NCI-H524 treated with DMSO at 0.1 percent for 48 hours (cell line): ENCODE measurements at regions not wholly inside any gene's neighbourhood (a gene's known extent, or its start where the extent isn't known, plus 50 kb on each side); places are given as distances from the start of the nearest gene placed in this dataset.
"Not testable (repeated sequence)": the region's sequence is repeated elsewhere in the genome, so short reads cannot be mapped to it uniquely, and the experiment has no call there.

Experiments
- DNase-seq: peaks from one replicate; lab custom pipeline; 2025; lab: John Stamatoyannopoulos, UW

- no peak for DNase-seq
These were observed 573.8 kb upstream of the FAT3 start for GRCh38 chr11:91650802-91651201.

- DNase-seq, result no peak
These were observed 583.5 kb upstream of the FAT3 start for GRCh38 chr11:91641153-91641552.

GRCh38 chr11:91639359-91639758 is 585.3 kb upstream of the FAT3 start:
- no peak for DNase-seq

- DNase-seq, result no peak
These were observed 593.5 kb upstream of the FAT3 start for GRCh38 chr11:91630916-91631673.

GRCh38 chr11:91625495-91625894 is 599.1 kb upstream of the FAT3 start:
- no peak for DNase-seq

GRCh38 chr11:91624021-91624420 is 600.6 kb upstream of the FAT3 start:
- no peak for DNase-seq

- no peak for DNase-seq
These were observed 615.9 kb upstream of the FAT3 start for GRCh38 chr11:91608677-91609076.

GRCh38 chr11:91596111-91596510 is 628.5 kb upstream of the FAT3 start:
- DNase-seq, result no peak

- DNase-seq, result no peak
These were observed 633.6 kb upstream of the FAT3 start for GRCh38 chr11:91591021-91591420.

GRCh38 chr11:91587131-91587530 is 637.5 kb upstream of the FAT3 start:
- no peak for DNase-seq

- DNase-seq, result no peak
These were observed 639.4 kb upstream of the FAT3 start for GRCh38 chr11:91585035-91585801.

GRCh38 chr11:91563176-91563575 is 661.4 kb upstream of the FAT3 start:
- DNase-seq, result no peak

GRCh38 chr11:91560434-91560833 is 664.2 kb upstream of the FAT3 start:
- DNase-seq, result no peak

GRCh38 chr11:91538065-91538464 is 686.6 kb upstream of the FAT3 start:
- DNase-seq, result no peak

GRCh38 chr11:91536366-91536765 is 688.3 kb upstream of the FAT3 start:
- no peak for DNase-seq

- DNase-seq, result no peak
These were observed 695.7 kb upstream of the FAT3 start for GRCh38 chr11:91528965-91529364.

- DNase-seq, result no peak
These were observed 697.1 kb upstream of the FAT3 start for GRCh38 chr11:91527380-91528030.

GRCh38 chr11:91513734-91514133 is 710.9 kb upstream of the FAT3 start:
- DNase-seq, result no peak

- DNase-seq, result no peak
These were observed 726.8 kb upstream of the FAT3 start for GRCh38 chr11:91497847-91498246.

GRCh38 chr11:91495837-91496236 is 728.8 kb upstream of the FAT3 start:
- DNase-seq, result no peak

GRCh38 chr11:91489989-91490388 is 734.6 kb upstream of the FAT3 start:
- DNase-seq, result no peak

GRCh38 chr11:91483956-91484355 is 740.7 kb upstream of the FAT3 start:
- not testable (repeated sequence) for DNase-seq

- DNase-seq, result not testable (repeated sequence)
These were observed 742.7 kb upstream of the FAT3 start for GRCh38 chr11:91481875-91482274.
